COR-L47 (cell line): ENCODE measurements at regions not wholly inside any gene's neighbourhood (a gene's known extent, or its start where the extent isn't known, plus 50 kb on each side); places are given as distances from the start of the nearest gene placed in this dataset.

Experiments
- DNase-seq: peaks from one replicate; lab custom pipeline; 2025; lab: John Stamatoyannopoulos, UW

GRCh38 chr2:122883849-122884248, 1128.4 kb downstream of the TSN start:
- DNase-seq: no peak

- no peak for DNase-seq
Measured at GRCh38 chr2:122884889-122885288, 1129.4 kb downstream of the TSN start.

- no peak for DNase-seq
Measured at GRCh38 chr2:122885436-122885835, 1130.0 kb downstream of the TSN start.

- no peak for DNase-seq
Measured at GRCh38 chr2:122886479-122887145, 1131.2 kb downstream of the TSN start.

- DNase-seq: no peak
Measured at GRCh38 chr2:122899614-122900013, 1125.5 kb upstream of the CNTNAP5 start.

- DNase-seq: no peak
Measured at GRCh38 chr2:122905431-122905830, 1119.7 kb upstream of the CNTNAP5 start.

GRCh38 chr2:122908159-122908558, 1116.9 kb upstream of the CNTNAP5 start:
- DNase-seq: no peak

GRCh38 chr2:122927197-122927596, 1097.9 kb upstream of the CNTNAP5 start:
- DNase-seq: peak; percentile 95

GRCh38 chr2:122927710-122928557, 1097.2 kb upstream of the CNTNAP5 start:
- DNase-seq: no peak

- no peak for DNase-seq
Measured at GRCh38 chr2:122929347-122929746, 1095.7 kb upstream of the CNTNAP5 start.

GRCh38 chr2:122935506-122935905, 1089.6 kb upstream of the CNTNAP5 start:
- DNase-seq: no peak

- DNase-seq: no peak
Measured at GRCh38 chr2:122939796-122940195, 1085.3 kb upstream of the CNTNAP5 start.

GRCh38 chr2:122949523-122949922, 1075.6 kb upstream of the CNTNAP5 start:
- DNase-seq: no peak

- DNase-seq: no peak
Measured at GRCh38 chr2:122955776-122956175, 1069.3 kb upstream of the CNTNAP5 start.

GRCh38 chr2:122960759-122961641, 1064.1 kb upstream of the CNTNAP5 start:
- DNase-seq: peak; percentile 67

GRCh38 chr2:122966461-122966860, 1058.6 kb upstream of the CNTNAP5 start:
- no peak for DNase-seq

- DNase-seq: no peak
Measured at GRCh38 chr2:122977580-122977979, 1047.5 kb upstream of the CNTNAP5 start.

- DNase-seq: peak; percentile 3
Measured at GRCh38 chr2:122980671-122981070, 1044.4 kb upstream of the CNTNAP5 start.

GRCh38 chr2:122982936-122983335, 1042.2 kb upstream of the CNTNAP5 start:
- no peak for DNase-seq

- no peak for DNase-seq
Measured at GRCh38 chr2:122988395-122989221, 1036.5 kb upstream of the CNTNAP5 start.

GRCh38 chr2:122993592-122993991, 1031.5 kb upstream of the CNTNAP5 start:
- DNase-seq: no peak

GRCh38 chr2:122999258-122999657, 1025.8 kb upstream of the CNTNAP5 start:
- no peak for DNase-seq
